ENCODE measurements at regions not wholly inside any gene's neighbourhood (a gene's known extent, or its start where the extent isn't known, plus 50 kb on each side); places are given as distances from the start of the nearest gene placed in this dataset.

GRCh38 chr10:4635883-4636282 is 190.1 kb upstream of the AKR1E2 start:
- Histone ChIP-seq H3K9me3 (ENCODE audit: control insufficient read depth, insufficient read depth, low read depth, low read length) (no peaks in the 10 kb centered on the region), H3K4me3 (ENCODE audit: low read depth, low read length) (no peak overlapping the region), H3K36me3 (ENCODE audit: control insufficient read depth in 2 of 2, insufficient read depth in 1 of 2, low read length in 2 of 2) (no peaks in the 10 kb centered on the region), H3K27ac (ENCODE audit: extremely low read depth, low read depth, low read length) (no peak overlapping the region), H3K4me1 (ENCODE audit: control insufficient read depth, insufficient read depth, low read length) (no peaks in the 10 kb centered on the region)
- POLR2A ChIA-PET, result interaction anchor here (0.6 kb wide), 1 partner anchor 47 kb away, joined by 6 read pairs; no protein-coding TSS in a partner anchor
- CTCF ChIA-PET, result interaction anchor here (0.7 to 1.8 kb wide), 3 partner anchors 21 to 1462 kb away, joined by 3 to 6 read pairs (median 6); no protein-coding TSS in a partner anchor
- TF ChIP-seq KLF17 (tag by site-specific recombination; IDR thresholded peaks at IDR 0.05), result no peak
- TF ChIP-seq ZBTB26 (tag by site-specific recombination; optimal IDR thresholded peaks at IDR 0.05), result no peak
- no peak for TF ChIP-seq AEBP2 (tag by site-specific recombination; IDR thresholded peaks at IDR 0.05; ENCODE audit: borderline replicate concordance)
- no peak for TF ChIP-seq BCL11A (tag by site-specific recombination; IDR thresholded peaks at IDR 0.05; ENCODE audit: low read depth)
- no peak for TF ChIP-seq WT1 (tag by site-specific recombination; IDR thresholded peaks at IDR 0.05)
- TF ChIP-seq ZNF785 (tag by site-specific recombination; IDR thresholded peaks at IDR 0.05), result no peak
- TF ChIP-seq GLIS1 (tag by site-specific recombination; IDR thresholded peaks at IDR 0.05), result no peak
- no peak for TF ChIP-seq ZBTB1 (tag by site-specific recombination; IDR thresholded peaks at IDR 0.05)
- no peak for TF ChIP-seq TSHZ1 (tag by site-specific recombination; IDR thresholded peaks at IDR 0.05; ENCODE audit: borderline replicate concordance)
- TF ChIP-seq ZNF280D (tag by site-specific recombination; IDR thresholded peaks at IDR 0.05), result no peak
- no peak for TF ChIP-seq ZNF529 (tag by site-specific recombination; IDR thresholded peaks at IDR 0.05; ENCODE audit: insufficient replicate concordance)
- TF ChIP-seq PRDM10 (tag by site-specific recombination; IDR thresholded peaks at IDR 0.05), result no peak
- no peak for TF ChIP-seq ZEB2 (tag by site-specific recombination; IDR thresholded peaks at IDR 0.05)
- no peak for TF ChIP-seq ZNF747 (tag by site-specific recombination; IDR thresholded peaks at IDR 0.05)
- TF ChIP-seq ZNF626 (tag by site-specific recombination; IDR thresholded peaks at IDR 0.05), result no peak
- TF ChIP-seq ZNF623 (tag by site-specific recombination; IDR thresholded peaks at IDR 0.05), result no peak
- no peak for TF ChIP-seq HOXD13 (CRISPR knock-in tag; IDR thresholded peaks at IDR 0.05; ENCODE audit: borderline replicate concordance)
